ENCODE measurements at regions not wholly inside any gene's neighbourhood (a gene's known extent, or its start where the extent isn't known, plus 50 kb on each side); places are given as distances from the start of the nearest gene placed in this dataset.
A peak's percentile ranks its signal among the peaks of the same experiment; 100 is the strongest.
"Not testable (repeated sequence)": the region's sequence is repeated elsewhere in the genome, so short reads cannot be mapped to it uniquely, and the experiment has no call there.

DNA sequence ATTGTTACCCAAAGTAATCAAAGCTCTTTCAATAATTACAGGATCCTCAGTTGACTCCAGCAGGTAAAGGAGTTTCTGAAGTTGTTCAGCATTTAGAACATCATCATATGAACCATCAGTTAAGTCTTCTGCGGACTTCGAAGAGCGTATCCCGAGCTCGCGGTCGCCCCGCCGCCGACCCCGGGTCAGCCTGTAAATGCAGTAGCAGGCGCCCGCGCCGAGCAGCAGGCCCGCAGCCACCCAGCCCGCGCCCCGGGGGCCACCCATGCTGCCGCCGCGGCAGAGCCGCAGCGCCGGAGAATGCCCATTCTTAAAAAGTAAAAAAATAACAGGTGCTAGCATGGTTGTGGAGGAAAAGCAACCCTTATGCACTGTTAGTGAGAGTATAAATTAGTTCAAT, 444.5 kb downstream of the NSUN3 start:
- not testable (repeated sequence) for DNase-seq

GRCh38 chr3:94512876-94513275, 450.0 kb downstream of the NSUN3 start:
- DNase-seq, result no peak

DNA sequence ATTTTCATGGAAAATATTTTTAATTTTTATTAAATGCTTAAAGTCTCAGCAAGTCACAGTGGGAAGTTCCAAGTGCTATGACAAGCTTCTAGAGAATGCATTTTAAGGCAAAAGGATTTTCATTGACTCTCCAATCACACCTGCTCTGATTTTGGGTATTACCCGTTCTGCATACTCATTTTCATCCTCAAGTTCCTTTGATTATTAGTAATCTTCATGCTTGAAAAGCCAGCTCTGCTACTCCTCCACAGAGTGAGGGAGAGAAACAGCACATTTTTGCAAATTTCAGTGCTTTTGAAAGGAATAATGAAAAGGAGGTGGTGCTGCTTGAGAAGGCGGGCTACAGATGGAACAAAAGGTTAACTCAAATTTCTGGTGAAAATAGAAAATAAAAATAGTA, 450.7 kb downstream of the NSUN3 start:
- DNase-seq, result no peak

DNA sequence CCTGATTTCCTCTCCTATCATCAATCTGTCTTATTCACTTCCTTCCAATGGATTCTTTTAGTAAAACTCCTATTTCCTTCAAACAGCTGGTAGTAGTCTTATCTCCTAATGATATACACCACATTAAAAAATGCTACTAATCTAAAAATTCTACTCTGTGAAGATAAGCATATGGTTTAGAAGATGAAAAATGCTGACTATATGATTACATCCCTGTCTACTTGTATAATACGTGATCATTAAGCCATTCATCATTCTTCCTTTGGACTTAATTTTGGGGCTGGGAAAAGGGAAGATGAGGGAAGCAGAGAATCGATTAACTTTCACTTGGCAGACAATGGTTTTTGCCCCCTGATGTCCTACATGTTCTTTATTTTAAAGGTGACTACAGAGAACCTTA, 453.1 kb downstream of the NSUN3 start:
- DNase-seq, result no peak

- DNase-seq, result no peak
Observed at GRCh38 chr3:94520364-94520763, 457.5 kb downstream of the NSUN3 start.

DNA sequence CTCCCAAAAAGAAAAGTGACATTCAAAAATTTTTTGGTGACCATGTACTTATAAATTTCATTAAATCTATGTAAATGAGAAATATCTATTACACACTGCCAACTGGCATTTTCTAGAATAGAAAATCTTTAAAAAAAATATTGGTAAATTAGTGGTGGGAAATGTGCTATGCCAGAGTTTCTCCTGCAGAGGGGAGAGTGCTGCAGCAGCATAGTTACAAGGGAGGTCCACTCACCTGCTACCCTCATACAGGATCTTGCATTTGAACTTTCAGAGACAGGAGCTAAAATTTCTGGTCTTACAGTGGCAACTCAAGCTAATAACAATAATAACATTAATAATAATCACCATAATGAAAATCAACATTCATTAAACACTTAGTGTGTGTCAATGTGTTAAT, 459.6 kb downstream of the NSUN3 start:
- DNase-seq, result no peak

GRCh38 chr3:94524102-94524919, 461.4 kb downstream of the NSUN3 start:
- DNase-seq, result peak; percentile 20 to 34

- DNase-seq, result peak in 1 of 2 donors; percentile 9
Observed at GRCh38 chr3:94525043-94525442, 462.2 kb downstream of the NSUN3 start.

DNA sequence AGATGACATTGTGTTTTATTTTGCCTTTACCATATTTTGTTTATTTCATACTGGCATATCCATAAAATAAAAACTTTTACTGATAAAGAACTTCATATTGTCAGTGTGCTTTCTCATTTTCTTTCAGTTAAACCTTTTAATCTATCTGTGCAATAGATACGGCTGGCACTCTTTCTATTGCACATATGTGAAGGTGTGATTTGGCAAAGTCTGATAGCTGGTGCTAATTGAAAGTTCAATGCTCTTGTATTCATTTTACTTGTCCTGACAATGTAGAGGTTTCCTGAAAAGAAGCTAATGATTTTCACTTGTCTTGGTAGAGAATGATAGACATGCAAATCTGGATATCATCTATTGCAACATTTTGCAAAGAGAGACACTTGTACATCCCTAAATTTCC, 467.0 kb downstream of the NSUN3 start:
- DNase-seq, result no peak

DNA sequence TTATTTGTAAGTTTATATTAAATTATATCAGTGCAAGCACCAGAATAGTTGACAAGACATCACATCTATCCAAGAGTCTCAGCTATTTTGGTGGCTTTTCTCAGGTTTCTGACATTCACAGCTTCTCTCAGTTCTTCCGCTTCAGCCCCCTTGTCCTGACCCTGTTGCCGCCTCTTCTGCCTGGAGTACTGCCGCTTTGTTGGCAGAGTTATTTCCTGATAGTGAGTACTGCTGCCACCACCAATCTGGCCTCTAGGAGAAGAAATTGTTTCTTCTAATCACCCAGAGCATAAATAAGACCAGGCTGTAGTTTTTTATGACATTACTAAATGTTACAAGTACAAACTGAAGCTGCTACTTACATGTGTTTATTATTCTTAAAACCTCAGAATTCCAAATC, 470.1 kb downstream of the NSUN3 start:
- DNase-seq, result no peak

DNA sequence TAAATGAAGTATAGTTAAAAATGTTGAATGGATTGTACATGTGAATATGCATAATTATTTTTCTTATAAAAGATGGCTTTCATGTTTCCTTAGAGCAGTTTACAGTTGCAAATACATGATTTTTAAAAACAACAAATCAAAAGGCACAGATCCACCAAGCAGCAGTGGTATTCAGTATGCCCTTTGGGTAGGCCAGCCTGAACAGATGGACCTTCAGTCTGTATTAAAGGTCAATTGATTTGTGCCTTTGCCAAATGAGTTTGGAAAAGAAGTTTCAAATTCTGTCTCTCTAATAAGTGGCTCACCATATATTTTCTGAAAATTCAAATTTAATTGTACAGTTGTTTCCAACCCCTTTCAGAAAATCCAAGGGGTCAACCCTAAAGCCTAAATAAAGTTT, 477.1 kb downstream of the NSUN3 start:
- DNase-seq, result no peak

DNA sequence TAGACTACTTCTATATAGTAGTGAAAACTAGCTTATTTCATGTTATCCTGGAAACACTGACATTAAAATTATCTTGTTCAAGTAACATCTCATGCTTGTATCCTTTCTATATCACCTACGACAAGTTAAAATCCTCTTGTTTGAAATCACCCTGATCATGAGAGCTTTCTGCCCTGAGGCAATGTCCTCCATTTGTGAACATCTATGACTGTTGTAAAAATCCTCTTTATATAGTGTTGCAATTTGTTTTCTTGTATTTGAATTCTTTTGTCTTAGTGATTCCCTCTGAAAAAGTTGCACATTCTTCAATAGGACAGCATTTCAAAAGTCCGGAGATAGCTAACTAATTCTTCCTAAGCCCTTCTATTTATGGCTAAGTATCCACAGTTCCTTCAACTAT, 480.3 kb downstream of the NSUN3 start:
- DNase-seq, result no peak

- DNase-seq, result no peak
Observed at GRCh38 chr3:94544131-94544789, 481.4 kb downstream of the NSUN3 start.

DNA sequence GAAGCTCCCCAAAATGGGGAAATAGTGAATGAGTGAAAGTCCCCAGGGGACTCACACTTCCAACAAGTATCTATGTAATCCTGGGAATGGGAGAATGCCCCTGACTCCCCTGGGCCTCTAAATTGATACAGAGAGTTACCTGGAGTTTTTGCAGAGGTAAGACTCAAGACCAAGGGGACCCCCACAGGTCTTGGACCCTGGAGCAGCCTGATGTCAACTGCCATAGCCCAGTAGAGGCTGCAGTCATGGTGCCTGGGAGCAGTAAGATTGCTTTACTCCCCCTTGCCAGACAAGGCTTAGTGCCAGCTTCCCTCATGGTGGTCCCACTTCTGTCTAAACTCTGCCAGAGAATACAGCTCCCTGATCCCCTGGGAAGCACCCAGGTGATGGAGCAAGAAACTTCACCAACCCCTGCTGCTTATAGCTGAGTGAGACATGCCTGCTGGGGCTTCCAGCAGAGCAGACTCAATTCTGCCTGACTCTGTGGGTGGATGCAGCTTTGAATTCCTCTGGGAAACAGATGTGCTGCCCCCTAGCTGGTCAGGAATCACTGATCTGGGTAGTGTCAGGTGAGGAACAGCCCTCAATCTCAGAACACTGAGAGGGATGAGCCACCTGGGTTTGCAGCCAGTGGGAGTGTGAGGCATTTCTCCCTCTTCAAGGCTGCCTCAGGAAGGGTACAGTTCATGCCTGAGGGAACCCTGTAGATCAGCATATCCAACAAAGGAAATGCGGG, 485.9 kb downstream of the NSUN3 start:
- no peak for DNase-seq

- no peak for DNase-seq
Observed at GRCh38 chr3:94561094-94561493, 498.2 kb downstream of the NSUN3 start.

DNA sequence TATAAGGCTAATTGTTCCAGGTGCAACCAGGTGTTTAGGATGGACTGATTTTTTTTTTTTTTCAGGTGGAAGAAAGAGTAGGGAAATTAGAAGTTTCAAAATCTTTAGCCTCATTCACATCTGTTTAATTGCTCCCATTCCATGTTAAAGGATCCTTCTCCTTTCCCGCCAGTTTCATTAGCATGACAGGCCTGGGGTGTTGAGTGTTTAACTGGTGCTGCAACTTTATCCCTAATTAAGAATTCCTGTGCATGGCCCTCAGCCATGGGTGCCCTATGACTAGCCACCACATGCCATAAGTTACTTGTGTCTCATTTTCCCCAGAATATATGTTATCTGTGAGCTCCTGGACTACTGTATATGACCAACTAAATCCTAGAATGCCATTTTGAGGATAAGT, 501.4 kb downstream of the NSUN3 start:
- no peak for DNase-seq

- DNase-seq, result no peak
Observed at GRCh38 chr3:94568041-94568440, 505.2 kb downstream of the NSUN3 start.

DNA sequence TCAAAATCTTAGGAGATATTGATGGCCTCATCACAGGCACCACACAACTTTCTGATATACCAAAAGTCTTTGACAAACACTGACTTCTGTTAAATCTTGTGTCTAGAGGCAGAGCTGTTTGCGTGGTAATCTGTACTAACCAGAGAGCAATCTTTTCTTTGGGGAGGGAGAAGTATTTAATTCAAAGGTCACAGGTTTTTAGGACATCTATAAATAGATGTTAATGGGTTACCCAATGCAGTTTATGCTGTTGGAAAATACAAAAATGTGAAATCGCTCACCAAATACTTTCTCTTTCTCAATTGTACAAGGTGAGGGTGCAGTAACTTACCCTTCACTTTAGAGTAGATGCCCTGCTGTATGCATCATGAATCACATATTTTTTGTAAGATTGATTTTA, 510.5 kb downstream of the NSUN3 start:
- no peak for DNase-seq

DNA sequence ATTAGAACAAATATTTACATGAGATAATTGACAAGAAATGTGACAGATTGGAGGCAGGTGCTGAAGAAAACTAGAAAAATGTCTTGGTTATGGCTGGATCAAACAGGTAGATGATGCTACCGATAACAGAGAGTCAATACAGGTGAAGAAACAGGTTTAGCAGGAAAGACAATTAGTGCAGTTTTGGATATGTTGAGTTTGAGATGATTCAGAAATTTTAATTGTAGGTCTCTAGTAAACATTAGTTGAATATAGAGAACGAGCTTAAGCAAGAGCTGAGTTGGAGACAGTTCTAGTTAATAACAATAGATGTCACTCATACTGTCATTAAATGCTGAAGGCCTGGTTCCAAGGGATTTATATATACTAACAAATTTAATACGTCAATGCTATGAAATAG, 524.4 kb downstream of the NSUN3 start:
- DNase-seq, result no peak

DNA sequence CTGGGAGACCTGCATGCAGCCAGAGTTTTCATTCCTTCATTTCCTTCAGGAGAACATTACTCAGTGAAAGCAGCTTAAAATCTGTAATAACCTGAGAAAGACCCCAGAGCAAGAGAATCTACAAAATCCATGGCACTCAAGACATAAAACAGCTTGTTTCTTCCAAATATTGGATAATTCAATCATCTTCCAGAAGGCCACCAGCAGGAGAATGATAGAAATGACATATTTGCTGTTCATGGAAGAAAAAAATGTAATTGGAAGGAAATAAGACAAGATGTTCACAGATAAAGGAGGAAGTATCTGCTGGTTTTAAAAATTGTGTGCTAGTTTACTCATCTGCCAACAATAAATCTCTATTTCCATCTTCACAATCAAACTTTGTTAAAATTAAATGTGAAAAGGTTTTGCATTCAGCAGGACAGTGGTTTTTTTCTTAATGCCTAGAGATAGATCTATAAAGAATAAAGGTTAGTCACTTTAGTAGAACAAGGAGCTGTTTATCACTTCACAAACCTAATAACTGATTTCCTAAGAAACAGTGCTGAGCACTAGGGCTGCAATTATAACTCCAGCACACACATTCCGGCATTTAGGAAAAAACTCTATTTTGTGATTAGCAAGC, 530.8 kb downstream of the NSUN3 start:
- DNase-seq, result no peak

DNA sequence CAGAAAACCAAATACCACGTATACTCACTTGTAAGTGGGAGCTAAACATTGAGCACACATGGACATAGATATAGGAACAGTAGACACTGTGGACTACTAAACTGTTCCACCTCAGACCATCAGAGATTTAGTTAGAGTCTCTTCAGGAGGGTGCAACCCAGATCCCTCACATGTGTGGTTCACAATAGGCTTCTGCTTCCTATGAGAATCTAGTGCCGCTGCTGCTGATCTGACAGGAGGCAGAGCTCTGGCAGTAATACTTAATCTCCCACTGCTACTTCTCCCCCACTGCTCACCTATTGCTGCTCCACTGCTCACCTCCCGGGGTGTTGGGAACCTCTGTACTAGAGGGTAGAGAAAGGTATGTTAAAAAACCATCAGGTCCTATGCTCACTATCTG, 533.3 kb downstream of the NSUN3 start:
- DNase-seq, result no peak

- DNase-seq, result no peak
Observed at GRCh38 chr3:94596887-94597566, 534.2 kb downstream of the NSUN3 start.
